Sigmoid colon (tissue), 6 donors: ENCODE measurements at regions not wholly inside any gene's neighbourhood (a gene's known extent, or its start where the extent isn't known, plus 50 kb on each side); places are given as distances from the start of the nearest gene placed in this dataset.
A peak's percentile ranks its signal among the peaks of the same experiment; 100 is the strongest.
"Not testable (repeated sequence)": the region's sequence is repeated elsewhere in the genome, so short reads cannot be mapped to it uniquely, and the experiment has no call there.

Experiments
- DNase-seq: peaks from one replicate; pipeline ENCODE4 v3.0.0-alpha.2; 2019
- H3K27ac ChIP-seq, 4 donors: fragments of 200-600 bp; sonication (generic); one replicate each; pipeline ENCODE4 v1.5.1; 2016 to 2019; ENCODE audit warnings: mild to moderate bottlenecking in 1 of 4
- H3K27me3 ChIP-seq, 3 donors: fragments of 200-600 bp; sonication (generic); one replicate each; pipeline ENCODE4 v1.5.1; 2019; ENCODE audit warnings: mild to moderate bottlenecking in 1 of 3
- H3K36me3 ChIP-seq, 4 donors: fragments of 200-600 bp; sonication (generic); one replicate each; pipeline ENCODE4 v1.5.1; 2016 to 2019
- H3K4me1 ChIP-seq, 4 donors: fragments of 200-600 bp; sonication (generic); one replicate each; pipeline ENCODE4 v1.5.1; 2017 to 2019
- H3K4me3 ChIP-seq, 4 donors: fragments of 200-600 bp; sonication (generic); one replicate each; pipeline ENCODE4 v1.5.1; 2017 to 2019; ENCODE audit warnings: mild to moderate bottlenecking in 2 of 4, moderate library complexity in 1 of 4
- H3K9me3 ChIP-seq, 4 donors: fragments of 200-600 bp in 3 of 4; sonication (generic) in 3 of 4; one replicate each; pipeline versions ENCODE4 v1.5.1 to v1.6.1; 2013 to 2019
- EP300 ChIP-seq, 4 donors: sonication (generic); formaldehyde crosslinking; IDR thresholded peaks; one replicate each; pipeline ENCODE4 v1.6.1; 2017; ENCODE audit warnings: antibody characterized with exemption in 4 of 4
- POLR2A ChIP-seq, 2 donors: fragments of 450-650 bp; IDR thresholded peaks; one replicate each; pipeline ENCODE4 v1.6.1; 2016; ENCODE audit warnings: antibody characterized with exemption in 2 of 2, mild to moderate bottlenecking in 2 of 2, moderate library complexity in 2 of 2
- POLR2AphosphoS5 ChIP-seq, 4 donors: sonication (generic); formaldehyde crosslinking; IDR thresholded peaks; one replicate each; pipeline ENCODE4 v1.6.1; 2017; ENCODE audit warnings: antibody characterized with exemption in 4 of 4
- WGBS, 2 donors: extraction: QIAGEN DNeasy Blood & Tissue Kit; methylation state at CpG; one replicate each; pipeline ENCODE4 v1.1.7; 2013; 5-methylcytosine and 5-hydroxymethylcytosine counted together
- intact Hi-C: fragments of 100-400 bp; cut with DNase I; formaldehyde crosslinking; loops from one replicate; pipeline ENCODE4 v1.15.1; 2023
- TF ChIP-seq, protein P1 (sequence below), 4 experiments: fragments of 450-650 bp in 3 of 4; fragments of 200-600 bp in 1 of 4; IDR thresholded peaks; one replicate each; pipeline ENCODE4 v1.5.1; 2016 to 2019; ENCODE audit warnings: antibody characterized with exemption in 4 of 4, mild to moderate bottlenecking in 3 of 4, moderate library complexity in 2 of 4
- donor health status: healthy with polysubstance abuse.
- donor health status: healthy.

DNA sequence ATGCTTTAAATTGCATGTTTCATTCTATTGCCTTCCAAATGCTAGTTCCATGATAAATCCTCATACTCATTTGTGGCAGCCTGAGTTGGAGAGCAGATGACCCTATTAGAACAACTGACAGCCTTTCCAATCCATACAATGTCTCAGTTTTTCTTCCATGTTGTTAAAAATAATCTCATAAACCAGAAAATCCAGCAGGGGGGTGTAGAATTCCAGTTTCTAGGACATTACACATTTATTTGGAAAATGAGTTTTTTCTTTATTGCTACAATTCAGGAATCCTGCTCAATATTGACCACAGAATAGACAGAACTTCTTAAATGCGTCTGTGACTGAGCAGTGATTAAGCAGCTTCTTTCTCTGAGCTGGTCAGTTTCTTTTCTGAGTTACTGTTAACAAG lies 174.2 kb upstream of the ATP10A start:
- intact Hi-C loops: no loop called here
- TF ChIP-seq EP300 (IDR thresholded peaks at IDR 0.05) (no peak), POLR2A (IDR thresholded peaks at IDR 0.05) (no peak)
- TF ChIP-seq, protein P1, sequence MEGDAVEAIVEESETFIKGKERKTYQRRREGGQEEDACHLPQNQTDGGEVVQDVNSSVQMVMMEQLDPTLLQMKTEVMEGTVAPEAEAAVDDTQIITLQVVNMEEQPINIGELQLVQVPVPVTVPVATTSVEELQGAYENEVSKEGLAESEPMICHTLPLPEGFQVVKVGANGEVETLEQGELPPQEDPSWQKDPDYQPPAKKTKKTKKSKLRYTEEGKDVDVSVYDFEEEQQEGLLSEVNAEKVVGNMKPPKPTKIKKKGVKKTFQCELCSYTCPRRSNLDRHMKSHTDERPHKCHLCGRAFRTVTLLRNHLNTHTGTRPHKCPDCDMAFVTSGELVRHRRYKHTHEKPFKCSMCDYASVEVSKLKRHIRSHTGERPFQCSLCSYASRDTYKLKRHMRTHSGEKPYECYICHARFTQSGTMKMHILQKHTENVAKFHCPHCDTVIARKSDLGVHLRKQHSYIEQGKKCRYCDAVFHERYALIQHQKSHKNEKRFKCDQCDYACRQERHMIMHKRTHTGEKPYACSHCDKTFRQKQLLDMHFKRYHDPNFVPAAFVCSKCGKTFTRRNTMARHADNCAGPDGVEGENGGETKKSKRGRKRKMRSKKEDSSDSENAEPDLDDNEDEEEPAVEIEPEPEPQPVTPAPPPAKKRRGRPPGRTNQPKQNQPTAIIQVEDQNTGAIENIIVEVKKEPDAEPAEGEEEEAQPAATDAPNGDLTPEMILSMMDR (IDR thresholded peaks at IDR 0.05): peak in 1 of 4 experiments; percentile 13
- Histone ChIP-seq H3K4me3 (no peak overlapping the region), H3K4me1 (no peaks in the 10 kb centered on the region), H3K27ac (no peak overlapping the region), H3K9me3 (no peaks in the 10 kb centered on the region), H3K36me3 (no peaks in the 10 kb centered on the region), H3K27me3 (no peaks in the 10 kb centered on the region)
- DNase-seq: no peak
- WGBS, 2 donors: 50 to 59% methylated on average over 1 of the region's 1 CpG

- DNase-seq: no peak
- intact Hi-C loops: no loop called here
- no peak overlapping the region for H3K4me3 ChIP-seq
- H3K4me1 ChIP-seq: peaks cover 0 to 4% (median 2%) of the 10 kb centered on the region in 4 donors
- H3K27me3 ChIP-seq: no peaks in the 10 kb centered on the region
- 74 to 84% methylated on average over 2 of the region's 2 CpGs for WGBS, 2 donors
- no peaks in the 10 kb centered on the region for H3K36me3 ChIP-seq
- no peak for TF ChIP-seq POLR2AphosphoS5 (IDR thresholded peaks at IDR 0.05)
- no peak for TF ChIP-seq EP300 (IDR thresholded peaks at IDR 0.05)
- no peak for TF ChIP-seq POLR2A (IDR thresholded peaks at IDR 0.05)
- TF ChIP-seq, protein P1 (IDR thresholded peaks at IDR 0.05): no peak
- H3K9me3 ChIP-seq: no peaks in the 10 kb centered on the region
- H3K27ac ChIP-seq: no peak overlapping the region
Observed at GRCh38 chr15:26033493-26033892, 170.4 kb upstream of the ATP10A start.

DNA sequence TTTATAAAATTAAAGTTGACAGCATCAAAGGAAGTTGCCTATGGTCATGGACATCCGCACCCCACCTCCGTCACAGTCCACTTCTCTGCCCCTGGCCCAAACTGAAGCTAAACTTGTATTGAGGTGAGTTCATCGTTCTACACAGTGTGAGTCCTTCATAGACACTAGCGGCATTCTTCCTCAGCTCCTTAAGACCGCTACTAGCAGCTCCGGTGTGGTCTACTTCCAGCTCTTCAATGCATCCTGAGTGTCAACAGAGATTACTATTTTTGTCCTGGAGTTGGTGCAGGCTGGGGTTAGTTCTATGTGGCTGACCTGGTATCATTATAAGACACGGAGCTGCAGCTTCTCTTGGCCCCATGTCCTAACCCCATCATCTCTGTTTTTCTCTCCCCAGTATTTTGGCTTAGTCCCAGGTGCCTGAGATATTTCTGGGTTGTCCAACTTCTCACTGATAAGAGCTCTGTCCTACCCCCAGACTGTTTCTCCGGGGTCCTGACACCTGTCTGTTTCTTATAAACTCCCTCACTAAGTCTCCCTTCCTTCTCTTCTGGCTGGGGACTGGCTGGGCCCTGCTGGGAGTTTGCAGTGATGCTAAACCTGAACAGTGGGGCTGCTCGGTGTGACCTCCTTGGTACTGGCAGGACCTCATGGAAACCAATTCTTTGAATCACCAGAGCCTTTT lies 169.2 kb upstream of the ATP10A start:
- no peak overlapping the region for H3K4me3 ChIP-seq
- H3K27me3 ChIP-seq: no peaks in the 10 kb centered on the region
- DNase-seq: no peak
- intact Hi-C loops: no loop called here
- TF ChIP-seq EP300 (IDR thresholded peaks at IDR 0.05) (no peak), POLR2A (IDR thresholded peaks at IDR 0.05) (no peak), POLR2AphosphoS5 (IDR thresholded peaks at IDR 0.05) (no peak)
- TF ChIP-seq, protein P1 (IDR thresholded peaks at IDR 0.05): no peak
- H3K9me3 ChIP-seq: no peaks in the 10 kb centered on the region
- peaks cover 0 to 9% (median 4%) of the 10 kb centered on the region in 4 donors for H3K4me1 ChIP-seq
- 76 to 84% methylated on average over 9 of the region's 9 CpGs for WGBS, 2 donors
- no peaks in the 10 kb centered on the region for H3K36me3 ChIP-seq
- no peak overlapping the region for H3K27ac ChIP-seq

GRCh38 chr15:26029586-26029985 lies 166.5 kb upstream of the ATP10A start:
- H3K27me3 ChIP-seq, H3K4me3 ChIP-seq, DNase-seq, intact Hi-C loops, H3K9me3 ChIP-seq, H3K4me1 ChIP-seq, H3K27ac ChIP-seq, H3K36me3 ChIP-seq: not testable (repeated sequence)
- 80 to 88% methylated on average over 7 of the region's 7 CpGs for WGBS, 2 donors

GRCh38 chr15:26029146-26029545 lies 166.0 kb upstream of the ATP10A start:
- 83% methylated on average over 6 of the region's 6 CpGs for WGBS, 2 donors
- H3K4me1 ChIP-seq: peaks cover 0 to 9% (median 4%) of the 10 kb centered on the region in 4 donors
- no peak overlapping the region for H3K27ac ChIP-seq
- no peaks in the 10 kb centered on the region for H3K27me3 ChIP-seq
- H3K36me3 ChIP-seq: no peaks in the 10 kb centered on the region
- H3K4me3 ChIP-seq: no peak overlapping the region
- no peaks in the 10 kb centered on the region for H3K9me3 ChIP-seq
- no peak for TF ChIP-seq POLR2AphosphoS5 (IDR thresholded peaks at IDR 0.05)
- TF ChIP-seq, protein P1 (IDR thresholded peaks at IDR 0.05): no peak
- no peak for TF ChIP-seq EP300 (IDR thresholded peaks at IDR 0.05)
- TF ChIP-seq POLR2A (IDR thresholded peaks at IDR 0.05): no peak
- intact Hi-C loops: no loop called here
- no peak for DNase-seq
